NCI-H2107 (cell line): ENCODE measurements at regions not wholly inside any gene's neighbourhood (a gene's known extent, or its start where the extent isn't known, plus 50 kb on each side); places are given as distances from the start of the nearest gene placed in this dataset.
"Not testable (repeated sequence)": the region's sequence is repeated elsewhere in the genome, so short reads cannot be mapped to it uniquely, and the experiment has no call there.

ENCODE experiments used
- DNase-seq: peaks from one replicate; lab custom pipeline; 2025; lab: John Stamatoyannopoulos, UW

- DNase-seq: no peak
These were observed 292.7 kb upstream of the G2E3 start for GRCh38 chr14:30266290-30266689.

GRCh38 chr14:30267141-30267540, 291.8 kb upstream of the G2E3 start:
- no peak for DNase-seq

DNA sequence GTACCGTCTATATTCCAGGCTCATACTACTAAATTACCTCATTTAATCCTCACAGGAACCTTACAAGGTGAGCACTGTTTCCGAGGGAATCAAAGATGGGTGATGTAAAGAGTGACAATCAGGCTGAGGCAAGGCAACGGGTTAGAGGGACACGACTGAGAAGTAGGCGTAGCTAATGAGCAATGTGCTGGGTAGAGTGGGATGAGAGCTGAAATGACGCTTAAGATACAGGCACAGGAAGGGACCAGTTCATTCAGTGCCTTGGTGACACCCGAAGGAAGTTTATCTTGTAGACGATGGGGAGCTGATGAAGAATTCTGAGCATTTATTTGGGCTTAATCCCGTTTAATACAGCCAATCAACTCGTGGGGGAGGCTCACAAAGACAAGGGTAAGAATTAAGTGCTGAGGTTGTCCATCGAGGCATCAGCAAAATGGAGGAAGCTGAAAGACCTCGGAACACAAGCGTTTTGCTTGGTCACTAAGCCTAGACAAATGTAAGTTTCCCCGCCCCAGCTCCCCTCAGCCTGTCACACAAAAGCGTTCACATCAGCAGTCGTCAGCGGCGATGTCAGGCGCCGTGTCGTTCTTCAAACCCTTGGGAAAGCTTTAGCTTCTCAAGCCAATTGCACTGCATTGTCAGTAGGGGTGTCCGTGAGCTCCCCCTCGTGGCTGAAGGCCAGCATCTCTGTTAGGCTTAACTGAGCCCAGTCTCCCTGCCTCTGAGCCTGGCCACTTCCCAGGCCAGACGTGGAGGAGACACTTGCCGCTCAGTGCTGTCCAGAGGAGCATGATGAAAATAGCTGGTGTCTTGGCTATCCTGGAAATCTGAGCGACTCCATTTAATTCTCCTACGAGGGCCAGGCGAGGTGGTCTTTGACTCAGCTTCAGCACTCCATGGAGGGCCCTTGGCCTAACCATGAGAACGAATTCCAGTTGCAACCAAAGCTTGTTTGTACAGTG, 288.5 kb upstream of the G2E3 start:
- DNase-seq: peak; percentile 82

DNA sequence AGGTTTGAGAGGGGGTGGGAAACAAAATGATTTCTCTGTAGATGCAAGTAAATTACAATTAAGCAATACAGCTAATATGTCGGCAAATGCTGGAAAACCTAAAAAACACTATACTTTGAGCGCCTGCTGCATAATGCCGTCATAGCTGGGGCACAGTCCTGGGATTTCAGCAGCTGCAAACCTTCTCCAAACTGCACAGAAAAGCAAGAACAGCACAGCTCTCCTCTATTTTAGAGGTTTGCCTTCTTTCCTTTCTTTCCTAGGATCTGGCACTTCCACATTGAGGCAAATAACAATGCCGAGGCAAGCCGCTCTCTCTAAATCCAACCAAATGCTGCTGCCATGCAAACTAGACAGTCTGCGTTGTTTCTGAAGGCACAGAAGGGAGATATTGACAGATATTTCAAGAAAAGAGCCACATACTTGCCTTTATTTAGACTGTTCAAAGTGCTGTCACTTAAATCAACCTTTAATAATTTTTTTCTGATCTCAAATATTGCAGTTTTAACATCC, 287.1 kb upstream of the G2E3 start:
- no peak for DNase-seq

GRCh38 chr14:30272848-30273832, 285.8 kb upstream of the G2E3 start:
- no peak for DNase-seq

DNA sequence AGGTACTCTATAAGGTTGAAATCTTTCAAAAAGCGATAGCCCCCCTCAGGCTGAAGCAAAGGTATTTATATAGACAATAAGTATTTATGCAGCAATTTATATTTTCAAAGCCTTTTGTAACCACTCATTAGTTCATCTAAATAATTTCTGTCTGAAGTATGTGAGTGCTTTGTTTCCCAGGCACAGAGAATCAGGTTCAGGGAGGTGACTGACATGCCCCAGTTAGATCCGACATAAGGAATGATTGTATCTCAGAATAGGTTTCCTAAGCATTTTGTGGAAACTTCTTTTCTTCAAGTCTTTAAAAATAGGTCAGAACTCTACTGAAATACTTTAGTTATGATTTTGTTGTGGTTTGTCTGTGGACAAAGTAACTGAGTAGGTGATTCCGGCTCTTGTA, 283.4 kb upstream of the G2E3 start:
- no peak for DNase-seq

DNA sequence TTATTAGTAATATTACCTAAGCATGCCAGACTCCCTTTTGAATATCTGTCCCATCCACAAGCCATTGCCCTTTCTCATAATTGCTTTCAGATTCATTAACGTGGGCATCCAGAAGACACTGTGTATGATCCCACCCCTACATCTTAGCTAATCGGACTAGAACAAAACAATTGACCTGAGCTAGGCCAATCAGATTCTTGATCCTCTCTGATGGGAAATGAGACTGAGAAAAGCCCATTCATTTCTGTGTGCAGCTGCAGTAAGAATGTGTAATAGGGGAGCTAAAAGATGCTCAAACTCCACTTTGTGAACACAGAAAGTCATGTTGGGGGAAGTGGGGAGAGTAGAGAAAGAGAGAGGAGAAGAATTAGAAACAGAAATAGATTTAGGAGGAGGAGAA, 281.7 kb upstream of the G2E3 start:
- no peak for DNase-seq

DNA sequence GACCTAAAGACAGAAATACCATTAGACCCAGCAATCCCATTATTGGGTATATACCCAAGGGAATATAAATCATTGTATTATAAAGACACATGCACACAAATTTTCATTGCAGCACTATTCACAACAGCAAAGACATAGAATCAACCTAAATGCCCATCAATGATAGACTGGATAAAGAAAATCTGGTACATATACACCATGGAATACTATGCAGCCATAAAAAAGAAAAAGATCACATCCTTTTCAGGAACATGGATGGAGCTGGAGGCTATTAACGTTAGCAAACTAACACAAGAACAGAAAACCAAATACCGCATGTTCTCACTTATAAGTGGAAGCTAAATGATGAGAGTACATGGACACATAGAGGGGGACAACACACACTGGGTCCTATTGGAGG, 280.1 kb upstream of the G2E3 start:
- DNase-seq: not testable (repeated sequence)

DNA sequence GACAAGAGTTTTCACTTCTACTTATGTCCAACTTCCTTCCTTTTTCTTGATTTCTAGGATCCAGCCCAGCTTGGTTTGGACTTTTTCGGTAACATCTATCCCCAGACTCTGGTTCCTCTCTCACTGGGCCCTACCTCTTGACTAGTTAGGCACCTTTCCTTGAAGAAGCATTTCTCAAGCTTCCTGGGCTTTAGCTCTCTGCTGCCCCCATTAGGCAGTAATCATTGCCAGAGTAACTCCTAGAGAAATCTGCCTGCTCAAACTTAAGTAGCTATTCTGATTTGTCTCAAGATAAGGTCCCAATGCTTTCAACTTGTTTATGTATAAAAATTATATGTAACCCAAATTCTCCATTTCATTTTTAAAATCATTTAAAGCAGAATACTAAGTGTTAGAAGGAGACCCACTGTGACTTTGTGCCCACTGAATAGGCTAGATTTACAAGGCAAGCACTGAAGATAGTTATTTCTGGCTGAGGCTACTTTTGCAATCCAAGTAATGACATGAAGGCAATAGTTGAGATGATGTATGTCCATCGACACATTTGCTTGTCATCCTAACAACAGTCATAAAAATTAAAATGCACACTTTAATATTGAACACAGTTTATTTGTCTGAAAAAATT, 275.0 kb upstream of the G2E3 start:
- DNase-seq: peak; percentile 23

DNA sequence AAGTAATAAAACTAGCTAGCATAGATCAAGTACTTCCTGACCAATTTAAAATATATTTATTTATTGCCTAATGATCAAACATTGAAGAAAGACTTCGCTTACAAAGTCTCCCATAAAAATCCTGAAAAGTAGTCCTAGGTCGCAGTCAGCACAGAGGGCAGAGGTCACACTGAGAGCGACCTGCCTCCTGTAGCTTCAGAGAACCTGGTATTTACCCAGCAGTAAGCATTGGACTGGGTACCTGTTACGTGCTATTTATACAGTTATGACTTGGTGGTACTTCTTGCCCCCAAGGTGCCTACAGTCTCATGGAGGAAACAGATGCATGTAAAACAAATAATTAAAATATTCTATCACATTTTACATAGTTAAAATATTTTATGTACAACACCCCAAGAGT, 274.1 kb upstream of the G2E3 start:
- no peak for DNase-seq

GRCh38 chr14:30287579-30288445, 271.1 kb upstream of the G2E3 start:
- no peak for DNase-seq

- no peak for DNase-seq
These were observed 269.0 kb upstream of the G2E3 start for GRCh38 chr14:30290001-30290400.

GRCh38 chr14:30291216-30291615, 267.7 kb upstream of the G2E3 start:
- DNase-seq: no peak

- DNase-seq: no peak
These were observed 266.4 kb upstream of the G2E3 start for GRCh38 chr14:30292541-30292940.

DNA sequence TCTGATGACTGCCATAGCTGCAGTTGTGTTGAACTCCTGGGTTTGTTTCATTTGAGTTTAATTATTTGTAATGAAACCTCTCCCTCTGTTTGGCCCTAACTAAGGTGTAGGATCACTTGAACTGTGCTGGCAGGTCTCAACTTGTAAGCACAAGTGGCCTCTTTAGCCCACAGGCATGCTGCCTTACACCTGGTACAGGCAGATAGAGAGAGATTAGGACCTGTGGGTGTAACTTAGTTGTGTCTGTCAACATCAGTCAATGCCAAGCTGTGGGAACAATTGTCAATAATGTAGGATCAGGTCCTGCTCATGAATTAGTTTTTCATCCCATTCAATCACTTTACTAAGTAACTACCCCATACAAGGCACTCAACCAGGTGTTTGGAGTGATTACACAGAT, 263.0 kb upstream of the G2E3 start:
- peak; percentile 60 for DNase-seq

DNA sequence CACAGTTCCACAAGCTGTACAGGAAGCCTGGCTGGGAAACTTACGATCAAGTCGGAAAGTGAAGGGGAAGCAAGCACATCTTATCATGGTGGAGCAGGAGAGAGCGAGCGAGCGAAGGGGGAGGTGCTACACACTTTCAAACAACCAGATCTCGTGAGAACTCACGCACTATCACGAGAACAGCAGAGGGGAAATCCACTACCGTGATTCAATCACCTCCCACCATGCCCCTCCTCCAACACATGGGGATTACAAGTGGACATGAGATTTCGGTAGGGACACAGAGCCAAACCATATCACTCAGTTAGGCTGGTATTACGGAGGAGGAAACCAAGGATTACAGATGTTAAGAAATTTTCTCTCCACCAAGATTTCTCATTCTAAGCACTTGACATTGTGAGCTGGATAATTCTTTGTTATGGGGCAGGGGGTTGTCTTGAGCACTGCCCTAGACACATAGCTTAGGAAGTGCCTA, 262.0 kb upstream of the G2E3 start:
- no peak for DNase-seq

DNA sequence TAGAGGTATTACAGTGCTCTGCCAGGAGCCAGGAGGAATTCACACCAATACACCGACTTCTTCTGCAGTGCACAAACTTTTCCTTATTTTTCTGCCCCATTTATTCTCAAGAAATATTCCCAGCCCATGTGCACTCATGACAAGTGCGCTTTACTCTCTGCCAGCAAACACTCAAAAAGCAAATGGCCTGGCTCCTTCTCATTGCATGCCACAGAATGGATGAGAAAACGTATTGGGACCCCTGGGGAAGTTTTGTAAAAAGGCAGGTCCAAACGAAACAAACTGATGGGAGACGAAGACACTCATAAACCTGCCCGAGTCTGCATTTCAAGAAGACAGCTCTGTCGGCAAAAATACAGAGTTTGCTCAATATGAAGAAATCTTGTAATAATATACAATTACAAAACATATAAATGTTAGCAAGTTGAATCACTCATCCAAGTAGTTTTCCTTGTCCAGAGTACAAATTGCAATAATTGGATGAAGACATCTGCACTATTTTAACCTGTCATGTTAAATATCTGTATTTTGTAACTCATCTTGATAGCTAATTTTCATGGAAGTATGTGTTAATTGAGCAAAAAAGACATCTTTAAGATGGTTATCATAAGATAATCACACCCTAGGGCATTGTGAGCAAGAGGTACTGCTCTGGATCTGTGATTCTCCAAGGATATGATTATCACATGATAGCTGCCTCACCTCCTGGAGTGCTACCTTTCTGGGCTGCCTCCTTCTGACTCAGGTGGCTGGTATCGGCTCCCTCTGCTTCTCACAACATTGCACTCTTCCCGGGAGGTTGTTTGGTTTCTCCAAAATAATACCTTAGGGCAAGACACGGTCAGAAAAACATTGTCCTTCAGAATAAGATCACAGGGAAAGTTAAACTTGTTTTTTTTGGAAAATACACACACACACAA, 260.8 kb upstream of the G2E3 start:
- no peak for DNase-seq

GRCh38 chr14:30299915-30300314, 259.0 kb upstream of the G2E3 start:
- no peak for DNase-seq

DNA sequence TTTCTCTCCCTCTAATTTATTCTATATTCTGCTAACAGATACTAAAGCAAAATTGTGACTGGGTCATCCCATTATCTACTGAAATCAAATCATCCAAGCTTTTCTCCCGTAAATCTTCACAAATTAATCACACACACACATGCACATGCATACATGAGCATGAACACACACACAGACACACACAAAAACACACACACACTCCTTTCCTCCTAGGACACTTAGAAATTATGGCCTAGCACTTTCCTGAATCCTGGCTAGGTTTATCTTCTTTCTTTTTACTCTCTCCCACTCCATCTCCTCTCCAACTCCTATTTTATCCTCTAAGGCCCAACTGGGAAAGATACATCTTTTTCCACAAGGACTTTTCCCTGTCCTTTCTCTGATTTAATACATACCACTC, 255.6 kb upstream of the G2E3 start:
- DNase-seq: no peak

- DNase-seq: no peak
These were observed 253.6 kb upstream of the G2E3 start for GRCh38 chr14:30305346-30305745.
